ENCODE measurements at regions not wholly inside any gene's neighbourhood (a gene's known extent, or its start where the extent isn't known, plus 50 kb on each side); places are given as distances from the start of the nearest gene placed in this dataset.

DNA sequence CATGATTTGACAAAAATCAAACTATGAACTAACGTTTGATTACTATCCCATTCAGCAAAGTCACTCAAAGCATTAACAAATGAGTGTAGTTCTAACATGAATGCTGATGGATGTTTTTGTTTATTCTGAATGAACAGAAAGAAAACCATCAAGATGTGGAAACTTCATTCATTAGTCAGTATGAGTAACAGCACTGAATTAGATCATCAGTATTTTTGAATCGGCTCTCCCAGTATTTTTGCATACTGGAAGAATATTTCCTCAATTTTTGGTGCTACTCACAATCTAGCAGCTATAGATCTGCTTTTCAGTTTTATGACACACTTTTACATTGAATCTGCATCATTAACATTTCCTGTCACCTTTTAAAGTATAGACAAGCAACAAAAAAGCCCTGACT is 63.8 kb upstream of the CD83 start (continued):
- TF ChIP-seq ZNF274 (IDR thresholded peaks at IDR 0.05; ENCODE audit: low read depth, low read length) = no peak
- no peak for TF ChIP-seq CEBPB (IDR thresholded peaks at IDR 0.05; ENCODE audit: low read depth)
- no peak for TF ChIP-seq EZH2 (IDR thresholded peaks at IDR 0.05)
- no peak for TF ChIP-seq SRF (IDR thresholded peaks at IDR 0.05; ENCODE audit: low read depth)
- no peak for TF ChIP-seq ELF1 (IDR thresholded peaks at IDR 0.05; ENCODE audit: borderline replicate concordance, low read depth)
- TF ChIP-seq RAD21 (IDR thresholded peaks at IDR 0.05; ENCODE audit: low read depth) = no peak
- TF ChIP-seq POLR2AphosphoS5 (IDR thresholded peaks at IDR 0.05; ENCODE audit: low read depth, low read length) = no peak
- TF ChIP-seq, protein P1, sequence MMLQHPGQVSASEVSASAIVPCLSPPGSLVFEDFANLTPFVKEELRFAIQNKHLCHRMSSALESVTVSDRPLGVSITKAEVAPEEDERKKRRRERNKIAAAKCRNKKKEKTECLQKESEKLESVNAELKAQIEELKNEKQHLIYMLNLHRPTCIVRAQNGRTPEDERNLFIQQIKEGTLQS (IDR thresholded peaks at IDR 0.05) = no peak
- no peak for TF ChIP-seq TCF7L2 (IDR thresholded peaks at IDR 0.05; ENCODE audit: borderline replicate concordance, extremely low read depth, insufficient read depth, insufficient read length)
- TF ChIP-seq ZFX (IDR thresholded peaks at IDR 0.05) = no peak
- no peak for TF ChIP-seq JUND (IDR thresholded peaks at IDR 0.05)

DNA sequence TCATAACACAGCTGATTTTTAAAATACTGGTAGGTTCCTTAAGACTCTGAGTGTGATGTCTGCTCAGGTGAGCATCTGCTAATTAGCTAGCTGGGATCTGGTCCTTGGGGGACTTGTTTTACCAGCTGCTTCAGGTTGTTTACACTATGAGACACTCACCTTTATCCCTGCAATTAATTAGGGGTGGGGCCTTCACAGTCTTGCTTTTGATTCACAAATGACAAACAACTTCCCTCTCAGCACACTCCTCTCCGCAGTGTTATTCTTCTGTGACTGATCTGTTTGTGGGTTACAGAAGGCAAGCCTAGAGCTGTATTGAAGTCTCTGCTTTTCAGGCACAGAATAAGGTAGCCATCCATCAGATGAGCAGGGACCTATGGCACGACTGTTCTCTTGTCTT is 62.0 kb upstream of the CD83 start:
- ChIA-PET POLR2A (no interaction called here), CTCF (interaction anchor here (4.4 kb wide), 1 partner anchor 9 kb away, joined by 19 read pairs; no protein-coding TSS in a partner anchor), RAD21 (ENCODE audit: low non-redundant PET in 1 of 2, low total read pairs in 2 of 2, uncharacterized antibody in 2 of 2, unreplicated experiment in 2 of 2) (no interaction called here)
- Histone ChIP-seq H3K79me2 (ENCODE audit: insufficient read depth, low read length) (no peaks in the 10 kb centered on the region), H3K9me2 (ENCODE audit: insufficient read depth) (no peaks in the 10 kb centered on the region), H4K20me1 (ENCODE audit: insufficient read depth) (no peaks in the 10 kb centered on the region), H3K4me1 (ENCODE audit: control insufficient read depth in 1 of 2, insufficient read depth in 2 of 2, low read length in 2 of 2) (peaks cover 0 to 4% of the 10 kb centered on the region in 2 experiments; a peak in 2 of 4 replicates), H3K9ac (ENCODE audit: low read length) (no peak overlapping the region), H3K4me3 (replicated peaks in 1 of 2; ENCODE audit: low read depth in 1 of 2, low read length in 2 of 2) (no peak overlapping the region), H3K9me3 (ENCODE audit: control insufficient read depth in 1 of 2, insufficient read depth in 1 of 2, low read depth in 1 of 2, low read length in 2 of 2) (no peaks in the 10 kb centered on the region), H3K36me3 (ENCODE audit: control insufficient read depth in 1 of 2, insufficient read depth in 2 of 2, low read length in 2 of 2) (no peaks in the 10 kb centered on the region), H3K27ac (ENCODE audit: low read depth, low read length) (no peak overlapping the region), H2AFZ (ENCODE audit: low read depth, low read length, poor library complexity, severe bottlenecking) (no peak overlapping the region), H3K4me2 (ENCODE audit: low read length) (no peak overlapping the region), H3K27me3 (ENCODE audit: insufficient read depth, low read length) (no peaks in the 10 kb centered on the region)
- ATAC-seq (no peak), DNase-seq (ENCODE audit: low read depth, low spot score) (no peak)
- no TSS peak for BruUV-seq (replicated peaks)
- intact Hi-C loops (cut with micrococcal nuclease) = no loop called here
- TF ChIP-seq CEBPB (IDR thresholded peaks at IDR 0.05; ENCODE audit: low read depth) (no peak), ZNF274 (IDR thresholded peaks at IDR 0.05; ENCODE audit: low read depth, low read length) (no peak), POLR2A (IDR thresholded peaks at IDR 0.05; ENCODE audit: borderline replicate concordance, extremely low read depth, insufficient read depth, insufficient read length) (no peak), ELF1 (IDR thresholded peaks at IDR 0.05; ENCODE audit: borderline replicate concordance, low read depth) (no peak), CBX3 (IDR thresholded peaks at IDR 0.05; ENCODE audit: low read depth) (no peak), SRF (IDR thresholded peaks at IDR 0.05; ENCODE audit: low read depth) (no peak), EGR1 (IDR thresholded peaks at IDR 0.05; ENCODE audit: low read depth) (no peak), FOSL1 (IDR thresholded peaks at IDR 0.05; ENCODE audit: low read depth) (no peak), POLR2AphosphoS5 (IDR thresholded peaks at IDR 0.05; ENCODE audit: low read depth, low read length) (no peak), YY1 (IDR thresholded peaks at IDR 0.05; ENCODE audit: extremely low read depth, insufficient replicate concordance, low read depth, low read length) (no peak)

All from HCT116 (cell line).